ENCODE measurements at regions not wholly inside any gene's neighbourhood (a gene's known extent, or its start where the extent isn't known, plus 50 kb on each side); places are given as distances from the start of the nearest gene placed in this dataset.

- no peak for TF ChIP-seq GATA2 (IDR thresholded peaks at IDR 0.05; ENCODE audit: low read depth, low read length)
- TF ChIP-seq GATA3 (IDR thresholded peaks at IDR 0.05; ENCODE audit: low read depth, low read length), result no peak
These were observed 70.7 kb downstream of the RPLP1 start for GRCh38 chr15:69523010-69524001.

DNA sequence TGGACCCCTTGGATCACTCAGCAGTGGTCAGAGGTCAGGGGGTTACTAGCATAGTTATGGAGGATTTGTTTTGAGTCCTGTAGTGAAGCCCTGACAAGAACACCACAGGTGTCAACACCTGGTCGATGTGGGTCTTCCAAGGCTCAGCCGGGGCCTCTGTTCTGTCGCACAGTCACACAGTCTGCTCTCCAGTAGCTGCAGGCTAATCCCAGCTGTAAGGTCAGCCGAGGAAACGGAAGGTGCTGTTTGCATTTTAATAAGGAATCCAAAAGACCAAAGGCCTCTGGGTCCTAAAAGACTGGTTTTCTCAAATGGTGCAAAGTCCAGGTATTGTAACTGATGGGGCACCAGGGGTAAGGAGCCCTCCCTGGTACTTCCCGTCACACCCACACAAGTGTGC, 71.7 kb downstream of the RPLP1 start:
- TF ChIP-seq GATA2 (IDR thresholded peaks at IDR 0.05; ENCODE audit: low read depth, low read length) (no peak), GATA3 (IDR thresholded peaks at IDR 0.05; ENCODE audit: low read depth, low read length) (no peak)

DNA sequence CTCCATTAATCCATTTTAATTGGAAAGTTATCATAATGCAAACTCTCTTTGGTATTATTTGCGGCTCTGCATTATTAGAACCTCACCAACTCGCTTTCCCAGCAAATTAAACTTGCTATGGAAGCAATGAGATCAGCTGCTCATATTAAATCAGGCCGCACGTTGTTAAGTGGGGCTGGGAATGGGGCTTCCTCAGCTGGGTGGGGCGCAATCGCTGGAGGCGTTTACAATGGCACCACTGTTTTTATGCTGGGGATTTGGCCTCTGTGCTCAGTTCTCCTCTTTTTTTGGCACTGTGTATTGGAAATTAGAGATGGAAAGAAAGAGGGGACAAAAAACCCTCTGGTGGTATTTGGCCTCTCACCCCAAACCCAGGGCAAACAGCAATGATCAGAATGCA, 72.2 kb downstream of the RPLP1 start:
- no peak for TF ChIP-seq GATA3 (IDR thresholded peaks at IDR 0.05; ENCODE audit: low read depth, low read length)
- TF ChIP-seq GATA2 (IDR thresholded peaks at IDR 0.05; ENCODE audit: low read depth, low read length), result no peak

DNA sequence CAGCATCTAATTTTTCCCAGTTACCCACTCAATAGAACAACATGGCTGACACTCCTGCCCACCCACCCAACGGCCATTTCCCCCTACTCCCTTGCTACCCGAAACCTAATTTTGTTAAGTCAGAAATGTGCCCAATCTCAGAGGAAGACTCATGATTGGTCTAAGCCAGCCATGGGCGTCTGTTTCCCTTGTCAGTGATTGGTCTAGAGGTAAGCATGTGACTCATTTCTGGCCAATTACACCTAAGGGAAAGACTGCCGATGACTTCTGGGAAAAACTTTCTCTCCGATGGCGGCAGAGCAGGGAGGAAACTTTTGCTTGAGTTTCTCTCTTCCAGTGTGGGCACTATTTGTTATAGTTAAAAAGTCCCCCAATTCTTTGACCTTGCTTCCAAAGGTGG, 72.9 kb downstream of the RPLP1 start:
- TF ChIP-seq GATA3 (IDR thresholded peaks at IDR 0.05; ENCODE audit: low read depth, low read length), result no peak

- no peak for TF ChIP-seq GATA2 (IDR thresholded peaks at IDR 0.05; ENCODE audit: low read depth, low read length)
- TF ChIP-seq GATA3 (IDR thresholded peaks at IDR 0.05; ENCODE audit: low read depth, low read length), result no peak
These were observed 73.8 kb downstream of the RPLP1 start for GRCh38 chr15:69526081-69527061.

- no peak for TF ChIP-seq GATA3 (IDR thresholded peaks at IDR 0.05; ENCODE audit: low read depth, low read length)
- no peak for TF ChIP-seq GATA2 (IDR thresholded peaks at IDR 0.05; ENCODE audit: low read depth, low read length)
These were observed 76.5 kb downstream of the RPLP1 start for GRCh38 chr15:69529141-69529540.

DNA sequence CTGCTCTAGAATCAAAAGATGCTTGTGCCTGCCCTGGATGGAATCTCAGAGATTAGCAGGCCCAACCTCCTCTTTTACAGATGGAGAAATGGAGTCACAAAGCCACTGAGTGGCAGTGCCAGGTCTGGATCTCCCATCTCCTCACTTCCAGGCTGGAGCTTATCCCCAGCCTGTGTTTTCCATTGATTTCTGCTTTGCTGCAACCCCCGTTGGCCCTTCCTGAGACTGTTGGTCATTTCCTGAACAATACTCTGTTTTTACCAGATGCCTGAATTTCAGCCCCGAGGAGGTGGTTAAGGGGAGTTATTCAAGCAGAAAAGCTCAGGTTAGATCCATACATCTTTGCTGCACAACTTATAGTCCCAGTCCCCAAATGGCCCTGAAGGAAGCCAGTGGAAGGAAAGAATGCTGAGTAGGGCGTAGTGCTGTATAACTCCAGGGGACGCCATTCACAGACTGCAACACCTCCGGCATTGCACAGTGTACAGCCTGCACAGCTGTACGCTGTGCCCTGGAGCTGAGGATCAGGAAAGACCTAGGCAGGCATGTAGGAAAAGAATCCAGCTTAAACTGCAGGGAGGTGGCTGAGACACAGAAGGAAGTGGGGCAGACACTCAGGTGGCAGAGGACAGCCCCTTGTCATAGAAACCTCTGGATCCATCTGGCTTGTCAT, 77.5 kb downstream of the RPLP1 start:
- TF ChIP-seq GATA3 (IDR thresholded peaks at IDR 0.05; ENCODE audit: low read depth, low read length) (no peak), GATA2 (IDR thresholded peaks at IDR 0.05; ENCODE audit: low read depth, low read length) (no peak)

GRCh38 chr15:69530991-69531664, 78.5 kb downstream of the RPLP1 start:
- TF ChIP-seq GATA2 (IDR thresholded peaks at IDR 0.05; ENCODE audit: low read depth, low read length), result no peak
- TF ChIP-seq GATA3 (IDR thresholded peaks at IDR 0.05; ENCODE audit: low read depth, low read length), result no peak

DNA sequence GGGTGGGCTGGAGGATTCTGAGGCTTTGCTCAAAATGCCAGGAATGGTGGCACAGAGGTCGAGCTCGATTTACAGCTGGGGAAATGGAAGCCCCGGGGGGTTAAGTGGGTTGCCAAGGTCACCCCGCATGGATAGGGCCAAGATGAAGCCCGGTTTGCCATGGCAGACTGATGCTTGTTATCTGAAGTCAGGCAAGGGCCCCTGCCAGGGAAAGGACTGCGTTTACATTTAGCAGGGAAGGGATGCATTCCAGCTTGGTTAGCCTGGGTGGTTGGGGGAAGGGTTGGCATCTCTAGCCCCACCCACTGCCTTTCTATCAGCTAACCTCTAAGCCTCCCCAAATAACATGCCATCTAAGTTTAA, 79.0 kb downstream of the RPLP1 start:
- TF ChIP-seq GATA2 (IDR thresholded peaks at IDR 0.05; ENCODE audit: low read depth, low read length) (no peak), GATA3 (IDR thresholded peaks at IDR 0.05; ENCODE audit: low read depth, low read length) (no peak)

GRCh38 chr15:69532066-69532465, 79.4 kb downstream of the RPLP1 start:
- no peak for TF ChIP-seq GATA2 (IDR thresholded peaks at IDR 0.05; ENCODE audit: low read depth, low read length)
- no peak for TF ChIP-seq GATA3 (IDR thresholded peaks at IDR 0.05; ENCODE audit: low read depth, low read length)

GRCh38 chr15:69532856-69533255, 80.2 kb downstream of the RPLP1 start:
- no peak for TF ChIP-seq GATA3 (IDR thresholded peaks at IDR 0.05; ENCODE audit: low read depth, low read length)
- no peak for TF ChIP-seq GATA2 (IDR thresholded peaks at IDR 0.05; ENCODE audit: low read depth, low read length)

GRCh38 chr15:69533522-69533921, 80.9 kb downstream of the RPLP1 start:
- TF ChIP-seq GATA3 (IDR thresholded peaks at IDR 0.05; ENCODE audit: low read depth, low read length), result no peak
- TF ChIP-seq GATA2 (IDR thresholded peaks at IDR 0.05; ENCODE audit: low read depth, low read length), result no peak

DNA sequence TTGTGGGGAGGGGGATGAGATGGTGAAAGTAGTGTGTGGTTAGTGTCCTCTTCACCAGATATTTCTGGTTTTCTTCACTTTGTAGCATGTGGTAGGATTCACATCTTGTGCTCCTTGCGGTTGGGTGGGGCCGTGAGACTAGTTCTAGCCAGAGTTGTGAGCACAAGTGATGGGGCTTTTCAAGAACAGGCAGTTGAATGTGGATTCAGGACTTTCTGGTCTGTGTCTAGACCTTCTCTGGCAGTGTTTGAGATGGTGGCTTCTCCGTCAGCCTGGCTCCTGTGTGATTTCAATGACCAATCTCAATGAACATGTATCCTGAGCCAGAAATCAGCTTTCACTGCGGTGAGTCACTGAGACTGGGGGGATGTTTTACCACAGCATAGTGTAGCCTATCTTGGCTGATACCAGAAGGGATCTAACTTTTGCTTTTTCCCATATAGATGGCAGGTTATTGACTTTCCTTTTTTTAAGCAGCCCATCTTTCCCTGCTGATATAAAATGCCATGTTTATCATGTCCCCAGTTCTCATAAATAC, 82.6 kb downstream of the RPLP1 start:
- TF ChIP-seq GATA3 (IDR thresholded peaks at IDR 0.05; ENCODE audit: low read depth, low read length) (no peak), GATA2 (IDR thresholded peaks at IDR 0.05; ENCODE audit: low read depth, low read length) (no peak)
